ENCODE measurements at regions not wholly inside any gene's neighbourhood (a gene's known extent, or its start where the extent isn't known, plus 50 kb on each side); places are given as distances from the start of the nearest gene placed in this dataset.

GRCh38 chr2:215532844-215533243 lies 97.0 kb upstream of the FN1 start (continued):
- TF ChIP-seq ZNF280D (CRISPR knock-in tag; IDR thresholded peaks at IDR 0.05) (no peak), ZKSCAN8 (CRISPR knock-in tag; IDR thresholded peaks at IDR 0.05; ENCODE audit: borderline replicate concordance) (no peak), PPARG (CRISPR knock-in tag; conservative IDR thresholded peaks at IDR 0.05) (0 out of 2 replicates have a peak, but pooled peaks have one; percentile 38), ZNF569 (CRISPR knock-in tag; IDR thresholded peaks at IDR 0.05; ENCODE audit: borderline replicate concordance) (no peak), ZC3H4 (CRISPR knock-in tag; IDR thresholded peaks at IDR 0.05; ENCODE audit: borderline replicate concordance) (no peak), YEATS2 (CRISPR knock-in tag; IDR thresholded peaks at IDR 0.05; ENCODE audit: borderline replicate concordance) (no peak), ZNF891 (CRISPR knock-in tag; IDR thresholded peaks at IDR 0.05) (no peak), GZF1 (CRISPR knock-in tag; IDR thresholded peaks at IDR 0.05) (no peak), SIX4 (CRISPR knock-in tag; IDR thresholded peaks at IDR 0.05) (no peak), ZNF510 (CRISPR knock-in tag; IDR thresholded peaks at IDR 0.05; ENCODE audit: low read depth) (no peak), ZFP36L2 (CRISPR knock-in tag; IDR thresholded peaks at IDR 0.05) (no peak), ATF7-NPFF (CRISPR knock-in tag; IDR thresholded peaks at IDR 0.05; ENCODE audit: low read depth) (no peak), HNF4A (CRISPR knock-in tag; IDR thresholded peaks at IDR 0.05) (peak; percentile 36; the same call in 1 of the 2 replicates), TOPORS (CRISPR knock-in tag; IDR thresholded peaks at IDR 0.05) (no peak), SAP130 (CRISPR knock-in tag; IDR thresholded peaks at IDR 0.05; ENCODE audit: low read depth) (peak; percentile 47), CCDC6 (CRISPR knock-in tag; IDR thresholded peaks at IDR 0.05) (0 out of 2 replicates have a peak, but pooled peaks have one; percentile 27), IRF2 (CRISPR knock-in tag; IDR thresholded peaks at IDR 0.05) (no peak), ZNF552 (CRISPR knock-in tag; IDR thresholded peaks at IDR 0.05; ENCODE audit: borderline replicate concordance) (no peak), SIX1 (CRISPR knock-in tag; IDR thresholded peaks at IDR 0.05; ENCODE audit: borderline replicate concordance) (no peak), HOXA7 (CRISPR knock-in tag; IDR thresholded peaks at IDR 0.05) (no peak), ZGPAT (CRISPR knock-in tag; IDR thresholded peaks at IDR 0.05) (peak; percentile 51; the same call in 1 of the 2 replicates), ZNF704 (CRISPR knock-in tag; IDR thresholded peaks at IDR 0.05; ENCODE audit: borderline replicate concordance) (no peak), ZFX (CRISPR knock-in tag; IDR thresholded peaks at IDR 0.05; ENCODE audit: low read depth) (no peak)

Measured in HepG2 (cell line).